DOHH2 (cell line): ENCODE measurements at regions not wholly inside any gene's neighbourhood (a gene's known extent, or its start where the extent isn't known, plus 50 kb on each side); places are given as distances from the start of the nearest gene placed in this dataset.

ENCODE experiments used
- CTCF ChIP-seq: fragments of 200-600 bp; sonication (generic); IDR thresholded peaks from one replicate; pipeline ENCODE4 v1.5.1; 2014; ENCODE audit warnings: antibody characterized with exemption, mild to moderate bottlenecking, low read depth, low read length; ENCODE audit not compliant: poor library complexity, severe bottlenecking
- EZH2phosphoT487 ChIP-seq: fragments of 200-600 bp; sonication (generic); IDR thresholded peaks from 2 replicates; pipeline ENCODE4 v1.6.1; 2017; ENCODE audit warnings: borderline replicate concordance, mild to moderate bottlenecking, antibody characterized with exemption, low read length, moderate library complexity, mixed read lengths

- TF ChIP-seq CTCF (no peak), EZH2phosphoT487 (no peak)
Measured at GRCh38 chr1:74952786-74953185, 181.4 kb upstream of the LHX8 start.
